Lower lobe of right lung (tissue), 2 donors: ENCODE measurements at regions not wholly inside any gene's neighbourhood (a gene's known extent, or its start where the extent isn't known, plus 50 kb on each side); places are given as distances from the start of the nearest gene placed in this dataset.

Source experiments
- ATAC-seq, 2 donors: fragments of 200-7000 bp; cut with Tn5 transposase; one replicate each; pipeline ENCODE4 v1.9.1; 2020 to 2022; ENCODE audit warnings: mild to moderate bottlenecking in 2 of 2, moderate library complexity in 2 of 2
- DNase-seq: peaks from one replicate; pipeline ENCODE4 v3.0.0-alpha.2; 2020
- H3K27ac ChIP-seq: fragments of 200-600 bp; one replicate; pipeline ENCODE4 v1.8.0; 2022
- H3K27me3 ChIP-seq: fragments of 200-600 bp; one replicate; pipeline ENCODE4 v1.8.0; 2022; ENCODE audit warnings: low read depth
- H3K36me3 ChIP-seq: fragments of 200-600 bp; one replicate; pipeline ENCODE4 v1.8.0; 2022; ENCODE audit warnings: mild to moderate bottlenecking
- H3K4me1 ChIP-seq: fragments of 200-600 bp; one replicate; pipeline ENCODE4 v1.8.0; 2022
- H3K4me3 ChIP-seq: fragments of 200-600 bp; one replicate; pipeline ENCODE4 v1.8.0; 2022; ENCODE audit warnings: mild to moderate bottlenecking
- H3K9me3 ChIP-seq: fragments of 200-600 bp; one replicate; pipeline ENCODE4 v1.8.0; 2022
- CTCF ChIP-seq: fragments of 200-600 bp; IDR thresholded peaks from one replicate; pipeline ENCODE4 v1.8.0; 2022; ENCODE audit warnings: antibody characterized with exemption, mild to moderate bottlenecking
- intact Hi-C: fragments of 100-400 bp; cut with DNase I; formaldehyde crosslinking; loops from one replicate; pipeline ENCODE4 v1.11.0; 2022
- donor health status: DM: no; HTN: yes; CAD: no; lungs with severe emphysema.

DNA sequence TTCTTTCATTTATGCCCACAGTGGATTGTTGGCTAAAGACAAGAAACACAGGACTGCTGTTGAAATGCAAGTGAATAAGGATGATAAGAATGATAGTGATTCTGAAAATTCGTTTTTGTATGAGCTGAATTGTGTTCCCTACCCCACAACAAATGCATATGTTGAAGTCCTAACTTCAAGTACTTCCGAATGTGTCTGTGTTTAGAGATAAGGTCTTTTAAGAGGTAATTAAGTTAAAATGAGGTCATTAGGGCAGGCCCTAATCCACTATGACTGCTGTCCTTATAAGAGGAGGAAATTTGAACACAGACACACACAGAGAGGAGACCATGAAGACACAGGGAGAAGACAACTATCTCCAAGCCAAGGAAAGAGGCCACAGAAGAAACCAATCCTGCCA lies 126.6 kb upstream of the ACSL4 start:
- H3K4me3 ChIP-seq = no peak overlapping the region
- TF ChIP-seq CTCF = no peak
- H3K27ac ChIP-seq = no peak overlapping the region
- H3K4me1 ChIP-seq = no peaks in the 10 kb centered on the region
- H3K36me3 ChIP-seq = no peaks in the 10 kb centered on the region
- no peaks in the 10 kb centered on the region for H3K27me3 ChIP-seq
- H3K9me3 ChIP-seq = no peaks in the 10 kb centered on the region
- ATAC-seq = no peak
- intact Hi-C loops = no loop called here
- DNase-seq = no peak

DNA sequence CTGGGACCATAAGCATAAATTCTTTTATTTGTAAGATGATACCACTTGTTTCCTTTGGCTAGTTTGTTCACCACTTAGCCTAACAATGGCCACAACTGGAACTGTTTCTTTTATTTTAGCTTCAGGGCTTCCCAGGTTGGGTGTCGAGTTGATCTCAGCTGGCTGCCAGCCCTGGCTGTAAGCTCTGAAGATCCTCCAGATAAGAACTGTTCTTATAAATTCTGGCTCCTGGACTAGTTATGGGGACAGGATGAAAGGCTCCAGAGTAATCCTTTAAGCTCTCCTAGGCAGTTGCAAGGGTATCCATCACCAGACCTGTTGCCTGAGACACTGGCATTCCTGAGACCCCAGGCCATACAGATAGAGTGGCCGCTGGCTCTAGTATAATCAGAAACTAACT lies 129.4 kb upstream of the ACSL4 start:
- H3K9me3 ChIP-seq = no peaks in the 10 kb centered on the region
- TF ChIP-seq CTCF = no peak
- H3K36me3 ChIP-seq = no peaks in the 10 kb centered on the region
- no peaks in the 10 kb centered on the region for H3K4me1 ChIP-seq
- DNase-seq (no peak), ATAC-seq (no peak)
- H3K27me3 ChIP-seq = no peaks in the 10 kb centered on the region
- no peak overlapping the region for H3K4me3 ChIP-seq
- intact Hi-C loops = no loop called here
- H3K27ac ChIP-seq = no peak overlapping the region

- Histone ChIP-seq H3K27ac (no peak overlapping the region), H3K27me3 (no peaks in the 10 kb centered on the region), H3K36me3 (no peaks in the 10 kb centered on the region), H3K9me3 (no peaks in the 10 kb centered on the region), H3K4me3 (no peak overlapping the region), H3K4me1 (no peaks in the 10 kb centered on the region)
- DNase-seq (no peak), ATAC-seq (no peak)
- no peak for TF ChIP-seq CTCF
- intact Hi-C loops = no loop called here
Measured at GRCh38 chrX:109863811-109864210, 130.8 kb upstream of the ACSL4 start.

DNA sequence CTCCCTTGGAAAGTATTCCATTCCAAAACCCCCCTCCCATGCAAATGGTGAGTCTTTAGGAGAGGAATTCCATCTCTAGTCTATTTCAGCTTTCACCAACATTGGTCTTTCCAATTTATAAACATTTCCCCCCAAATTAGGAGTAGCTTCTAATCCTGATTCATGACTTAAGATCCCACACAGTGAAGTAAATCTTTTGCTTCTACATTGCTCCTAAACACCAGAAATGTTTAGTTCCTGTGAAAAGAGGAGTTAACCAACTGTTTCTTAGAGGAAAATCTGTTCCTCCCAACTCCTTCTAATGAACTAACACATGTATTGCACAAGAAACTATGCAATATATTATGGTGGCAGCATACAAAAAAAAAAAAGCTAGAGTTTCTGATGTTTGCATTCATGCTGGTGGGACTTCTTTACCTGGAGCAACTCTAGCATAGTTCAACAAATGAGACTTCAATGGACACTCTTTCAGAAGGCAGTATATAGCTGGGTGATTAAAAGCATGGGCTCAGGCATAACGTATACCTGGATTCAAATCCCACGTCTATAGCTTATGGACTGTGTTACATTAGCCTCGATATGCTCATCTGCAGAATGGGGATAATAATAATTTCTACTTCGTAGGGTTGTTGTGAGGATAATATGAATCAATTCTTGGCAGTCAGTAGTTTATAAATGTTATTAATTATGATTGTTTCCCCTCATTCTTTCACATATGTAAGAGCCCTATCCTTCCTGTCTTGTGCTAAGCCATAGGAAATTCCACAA lies 131.6 kb upstream of the TMEM164 start:
- Histone ChIP-seq H3K9me3 (no peaks in the 10 kb centered on the region), H3K4me1 (no peaks in the 10 kb centered on the region), H3K27ac (no peak overlapping the region), H3K36me3 (no peaks in the 10 kb centered on the region), H3K4me3 (no peak overlapping the region), H3K27me3 (no peaks in the 10 kb centered on the region)
- ATAC-seq (no peak), DNase-seq (no peak)
- no peak for TF ChIP-seq CTCF
- intact Hi-C loops = no loop called here

GRCh38 chrX:109872021-109872732 lies 130.7 kb upstream of the TMEM164 start:
- no peaks in the 10 kb centered on the region for H3K36me3 ChIP-seq
- no peaks in the 10 kb centered on the region for H3K9me3 ChIP-seq
- no peak for DNase-seq
- H3K4me1 ChIP-seq = no peaks in the 10 kb centered on the region
- no peak overlapping the region for H3K4me3 ChIP-seq
- no peaks in the 10 kb centered on the region for H3K27me3 ChIP-seq
- TF ChIP-seq CTCF = no peak
- H3K27ac ChIP-seq = no peak overlapping the region
- no peak for ATAC-seq
- intact Hi-C loops = no loop called here
